ENCODE measurements at regions not wholly inside any gene's neighbourhood (a gene's known extent, or its start where the extent isn't known, plus 50 kb on each side); places are given as distances from the start of the nearest gene placed in this dataset.
"Not testable (repeated sequence)": the region's sequence is repeated elsewhere in the genome, so short reads cannot be mapped to it uniquely, and the experiment has no call there.

GRCh38 chr14:71402415-71402814, 495.2 kb downstream of the PCNX1 start:
- not testable (repeated sequence) for TF ChIP-seq CTCF (IDR thresholded peaks at IDR 0.05); POLR2A (IDR thresholded peaks at IDR 0.05; ENCODE audit: low read depth); EP300 (IDR thresholded peaks at IDR 0.05)

All from esophagus muscularis mucosa (tissue), 4 donors.